ENCODE measurements at regions not wholly inside any gene's neighbourhood (a gene's known extent, or its start where the extent isn't known, plus 50 kb on each side); places are given as distances from the start of the nearest gene placed in this dataset.
"Not testable (repeated sequence)": the region's sequence is repeated elsewhere in the genome, so short reads cannot be mapped to it uniquely, and the experiment has no call there.

DNA sequence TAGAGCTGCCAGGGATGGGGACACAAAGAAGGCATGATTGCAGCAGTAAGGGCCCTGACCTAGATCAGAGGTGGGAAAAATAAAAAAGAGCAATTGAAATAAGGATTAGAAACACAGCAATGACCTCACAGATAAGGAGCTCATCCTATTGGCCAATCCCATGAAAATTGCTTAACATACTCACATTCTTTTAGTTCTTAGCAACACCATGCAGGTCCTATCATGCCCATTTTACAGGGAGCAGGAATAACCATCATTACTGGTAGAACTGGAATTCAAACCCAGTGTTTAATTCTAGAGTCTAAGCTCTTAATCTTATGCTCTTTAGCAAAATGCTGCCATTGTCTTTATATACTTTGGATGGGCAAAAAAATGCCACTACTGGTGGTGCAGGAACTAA lies 267.7 kb downstream of the RNF144B start:
- H3K9me2 ChIP-seq (replicated peaks; ENCODE audit: control insufficient read depth, low read length), result no peaks in the 10 kb centered on the region
- peaks cover 5% of the 10 kb centered on the region; the same call in 1 of the 2 replicates for H3K27me3 ChIP-seq (ENCODE audit: control insufficient read depth, low read length)
- H3K4me2 ChIP-seq (ENCODE audit: low read length), result no peak overlapping the region
- no peak overlapping the region for H3K4me3 ChIP-seq (ENCODE audit: low read length)
- TF ChIP-seq, protein P1, sequence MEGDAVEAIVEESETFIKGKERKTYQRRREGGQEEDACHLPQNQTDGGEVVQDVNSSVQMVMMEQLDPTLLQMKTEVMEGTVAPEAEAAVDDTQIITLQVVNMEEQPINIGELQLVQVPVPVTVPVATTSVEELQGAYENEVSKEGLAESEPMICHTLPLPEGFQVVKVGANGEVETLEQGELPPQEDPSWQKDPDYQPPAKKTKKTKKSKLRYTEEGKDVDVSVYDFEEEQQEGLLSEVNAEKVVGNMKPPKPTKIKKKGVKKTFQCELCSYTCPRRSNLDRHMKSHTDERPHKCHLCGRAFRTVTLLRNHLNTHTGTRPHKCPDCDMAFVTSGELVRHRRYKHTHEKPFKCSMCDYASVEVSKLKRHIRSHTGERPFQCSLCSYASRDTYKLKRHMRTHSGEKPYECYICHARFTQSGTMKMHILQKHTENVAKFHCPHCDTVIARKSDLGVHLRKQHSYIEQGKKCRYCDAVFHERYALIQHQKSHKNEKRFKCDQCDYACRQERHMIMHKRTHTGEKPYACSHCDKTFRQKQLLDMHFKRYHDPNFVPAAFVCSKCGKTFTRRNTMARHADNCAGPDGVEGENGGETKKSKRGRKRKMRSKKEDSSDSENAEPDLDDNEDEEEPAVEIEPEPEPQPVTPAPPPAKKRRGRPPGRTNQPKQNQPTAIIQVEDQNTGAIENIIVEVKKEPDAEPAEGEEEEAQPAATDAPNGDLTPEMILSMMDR (IDR thresholded peaks at IDR 0.05; ENCODE audit: low read depth, low read length, poor library complexity, severe bottlenecking), result no peak
- no peak for TF ChIP-seq EZH2phosphoT487 (IDR thresholded peaks at IDR 0.05; ENCODE audit: borderline replicate concordance, low read length)
- no peaks in the 10 kb centered on the region for H3K4me1 ChIP-seq (ENCODE audit: control insufficient read depth, low read length)
- no peaks in the 10 kb centered on the region for H3K79me2 ChIP-seq (ENCODE audit: control insufficient read depth, low read length)
- H4K20me1 ChIP-seq (ENCODE audit: control insufficient read depth, insufficient read depth, low read depth, low read length), result no peaks in the 10 kb centered on the region
- H3K36me3 ChIP-seq (ENCODE audit: control insufficient read depth, low read length), result no peaks in the 10 kb centered on the region
- no peaks in the 10 kb centered on the region for H3K9me3 ChIP-seq (ENCODE audit: control insufficient read depth, insufficient read depth, low read length)
- H3K27ac ChIP-seq (ENCODE audit: low read depth, low read length), result no peak overlapping the region
- H3F3A ChIP-seq (ENCODE audit: control insufficient read depth, insufficient read depth), result no peaks in the 10 kb centered on the region

DNA sequence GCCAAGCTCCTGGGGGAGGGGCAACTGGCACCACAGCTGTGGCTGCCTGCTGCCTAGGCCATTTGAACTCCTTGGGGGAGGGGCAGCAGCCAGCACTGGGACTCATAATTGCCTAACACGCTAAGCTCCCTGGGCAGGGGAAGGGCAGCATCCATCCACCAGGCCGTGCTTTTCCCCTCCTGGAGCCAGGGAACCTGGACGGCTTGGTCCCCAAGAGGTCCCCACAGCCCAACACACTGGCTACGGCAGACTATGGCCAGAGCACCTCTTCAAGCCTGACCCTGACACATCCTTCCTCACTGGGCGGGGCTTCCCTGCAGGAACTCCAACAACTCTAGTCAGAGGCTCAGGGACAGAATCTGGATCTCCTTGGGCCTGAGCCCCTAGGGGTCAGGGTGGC lies 269.4 kb downstream of the RNF144B start:
- Histone ChIP-seq H3F3A (ENCODE audit: control insufficient read depth, insufficient read depth) (no peaks in the 10 kb centered on the region), H3K79me2 (ENCODE audit: control insufficient read depth, low read length) (no peaks in the 10 kb centered on the region), H3K4me3 (ENCODE audit: low read length) (no peak overlapping the region), H3K9me3 (ENCODE audit: control insufficient read depth, insufficient read depth, low read length) (no peaks in the 10 kb centered on the region), H4K20me1 (ENCODE audit: control insufficient read depth, insufficient read depth, low read depth, low read length) (no peaks in the 10 kb centered on the region), H3K4me2 (ENCODE audit: low read length) (no peak overlapping the region), H3K36me3 (ENCODE audit: control insufficient read depth, low read length) (no peaks in the 10 kb centered on the region), H3K27me3 (ENCODE audit: control insufficient read depth, low read length) (0 out of 2 replicates have a peak, but pooled peaks cover 2% of the 10 kb centered on the region), H3K9me2 (replicated peaks; ENCODE audit: control insufficient read depth, low read length) (no peaks in the 10 kb centered on the region), H3K27ac (ENCODE audit: low read depth, low read length) (no peak overlapping the region), H3K4me1 (ENCODE audit: control insufficient read depth, low read length) (no peaks in the 10 kb centered on the region)
- TF ChIP-seq, protein P1 (IDR thresholded peaks at IDR 0.05; ENCODE audit: low read depth, low read length, poor library complexity, severe bottlenecking), result no peak
- TF ChIP-seq EZH2phosphoT487 (IDR thresholded peaks at IDR 0.05; ENCODE audit: borderline replicate concordance, low read length), result no peak

DNA sequence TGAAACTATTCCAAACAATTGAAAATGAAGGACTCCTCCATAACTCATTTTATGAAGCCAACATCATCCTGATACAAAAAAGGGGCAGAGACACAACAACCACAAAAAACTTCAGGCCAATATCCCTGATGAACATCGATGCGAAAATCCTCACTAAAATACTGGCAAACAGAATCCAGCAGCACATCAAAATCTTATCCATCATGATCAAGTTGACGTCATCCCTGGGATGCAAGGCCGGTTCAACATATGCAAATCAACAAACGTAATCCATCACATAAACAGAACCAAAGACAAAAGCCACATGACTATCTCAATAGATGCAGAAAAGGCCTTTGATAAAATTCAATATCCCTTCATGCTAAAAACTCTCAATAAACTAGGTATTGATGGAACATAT lies 272.8 kb downstream of the RNF144B start:
- not testable (repeated sequence) for H4K20me1 ChIP-seq (ENCODE audit: control insufficient read depth, insufficient read depth, low read depth, low read length); H3K9me2 ChIP-seq (replicated peaks; ENCODE audit: control insufficient read depth, low read length); H3K4me2 ChIP-seq (ENCODE audit: low read length); H3K4me3 ChIP-seq (ENCODE audit: low read length); H3K27me3 ChIP-seq (ENCODE audit: control insufficient read depth, low read length); H3K36me3 ChIP-seq (ENCODE audit: control insufficient read depth, low read length); H3F3A ChIP-seq (ENCODE audit: control insufficient read depth, insufficient read depth); H3K4me1 ChIP-seq (ENCODE audit: control insufficient read depth, low read length); H3K9me3 ChIP-seq (ENCODE audit: control insufficient read depth, insufficient read depth, low read length); H3K79me2 ChIP-seq (ENCODE audit: control insufficient read depth, low read length); H3K27ac ChIP-seq (ENCODE audit: low read depth, low read length)

DNA sequence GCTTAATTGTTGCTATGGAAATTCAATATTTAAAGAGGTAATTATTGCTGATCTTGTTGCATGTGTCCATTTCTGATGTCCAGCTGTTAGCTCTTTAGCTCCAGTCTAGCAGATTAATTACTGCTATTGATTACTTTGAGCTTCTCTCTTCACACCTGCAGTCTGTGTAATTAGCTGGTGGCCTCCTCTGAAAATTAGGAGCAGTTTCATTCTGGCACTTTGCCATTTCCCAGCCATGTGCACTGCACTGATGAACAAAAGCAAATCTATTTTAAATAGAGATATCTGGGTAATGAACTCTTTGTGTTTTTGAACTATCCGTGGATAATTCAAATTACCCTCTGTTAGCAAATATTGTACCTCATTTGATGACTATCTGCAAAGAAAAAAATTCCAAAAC lies 275.9 kb downstream of the RNF144B start:
- H3K36me3 ChIP-seq (ENCODE audit: control insufficient read depth, low read length), result no peaks in the 10 kb centered on the region
- no peaks in the 10 kb centered on the region for H3K27me3 ChIP-seq (ENCODE audit: control insufficient read depth, low read length)
- no peaks in the 10 kb centered on the region for H3K9me3 ChIP-seq (ENCODE audit: control insufficient read depth, insufficient read depth, low read length)
- no peaks in the 10 kb centered on the region for H3F3A ChIP-seq (ENCODE audit: control insufficient read depth, insufficient read depth)
- H3K9me2 ChIP-seq (replicated peaks; ENCODE audit: control insufficient read depth, low read length), result no peaks in the 10 kb centered on the region
- no peak overlapping the region for H3K27ac ChIP-seq (ENCODE audit: low read depth, low read length)
- H3K4me3 ChIP-seq (ENCODE audit: low read length), result no peak overlapping the region
- no peaks in the 10 kb centered on the region for H3K79me2 ChIP-seq (ENCODE audit: control insufficient read depth, low read length)
- H4K20me1 ChIP-seq (ENCODE audit: control insufficient read depth, insufficient read depth, low read depth, low read length), result no peaks in the 10 kb centered on the region
- H3K4me2 ChIP-seq (ENCODE audit: low read length), result no peak overlapping the region
- TF ChIP-seq, protein P1 (IDR thresholded peaks at IDR 0.05; ENCODE audit: low read depth, low read length, poor library complexity, severe bottlenecking), result no peak
- no peak for TF ChIP-seq EZH2phosphoT487 (IDR thresholded peaks at IDR 0.05; ENCODE audit: borderline replicate concordance, low read length)
- H3K4me1 ChIP-seq (ENCODE audit: control insufficient read depth, low read length), result no peaks in the 10 kb centered on the region
